MCF 10A (cell line): ENCODE measurements at regions not wholly inside any gene's neighbourhood (a gene's known extent, or its start where the extent isn't known, plus 50 kb on each side); places are given as distances from the start of the nearest gene placed in this dataset.

Source experiments
- BruUV-seq: library from RNA; stranded (reverse); fragments of 400-500 nt; replicated peaks from 2 replicates; lab custom pipeline; 2021; lab: Mats Ljungman, UMichigan
- CTCF ChIA-PET: fragments of 300-600 bp; sonication (Branson Sonifier 250); formaldehyde crosslinking; extraction: SDS; loops from one replicate; lab custom pipeline; 2021; ENCODE audit warnings: antibody characterized with exemption, inconsistent platforms; lab: Yijun Ruan, JAX
- POLR2A ChIA-PET: fragments of 300-600, 350-650 bp; sonication (Branson Sonifier 250); formaldehyde crosslinking; extraction: SDS; loops from one replicate; lab custom pipeline; 2020; ENCODE audit warnings: antibody characterized with exemption, inconsistent platforms; lab: Yijun Ruan, JAX
- DNase-seq: peaks from one replicate; pipeline ENCODE4 v3.0.0-alpha.2; 2018; ENCODE audit not compliant: unreplicated experiment
- H3K27ac Mint-ChIP-seq: one replicate; pipeline ENCODE4 v1.8.0; 2022; ENCODE audit warnings: mild to moderate bottlenecking, low read depth, mixed read lengths; ENCODE audit not compliant: unreplicated experiment
- H3K27me3 Mint-ChIP-seq: one replicate; pipeline ENCODE4 v1.8.0; 2022; ENCODE audit warnings: mixed read lengths; ENCODE audit not compliant: insufficient read depth, unreplicated experiment
- H3K36me3 Mint-ChIP-seq: one replicate; pipeline ENCODE4 v1.8.0; 2022; ENCODE audit warnings: mild to moderate bottlenecking, moderate library complexity, mixed read lengths; ENCODE audit not compliant: insufficient read depth, unreplicated experiment
- H3K4me1 Mint-ChIP-seq: one replicate; pipeline ENCODE4 v1.8.0; 2022; ENCODE audit warnings: mixed read lengths; ENCODE audit not compliant: insufficient read depth, unreplicated experiment
- H3K4me3 Mint-ChIP-seq: one replicate; pipeline ENCODE4 v1.8.0; 2022; ENCODE audit warnings: mild to moderate bottlenecking, moderate library complexity, mixed read lengths; ENCODE audit not compliant: unreplicated experiment
- H3K9me3 Mint-ChIP-seq: one replicate; pipeline ENCODE4 v1.8.0; 2022; ENCODE audit warnings: mixed read lengths; ENCODE audit not compliant: unreplicated experiment
- intact Hi-C: fragments of 100-400 bp; cut with micrococcal nuclease; formaldehyde crosslinking; loops from 2 replicates; pipeline ENCODE4 v1.14.1; 2022
- TF ChIP-seq, protein P1 (sequence below): fragments of 200-600 bp; IDR thresholded peaks from one replicate; pipeline ENCODE4 v1.8.0; 2022; ENCODE audit warnings: antibody characterized with exemption, mild to moderate bottlenecking; ENCODE audit not compliant: unreplicated experiment

DNA sequence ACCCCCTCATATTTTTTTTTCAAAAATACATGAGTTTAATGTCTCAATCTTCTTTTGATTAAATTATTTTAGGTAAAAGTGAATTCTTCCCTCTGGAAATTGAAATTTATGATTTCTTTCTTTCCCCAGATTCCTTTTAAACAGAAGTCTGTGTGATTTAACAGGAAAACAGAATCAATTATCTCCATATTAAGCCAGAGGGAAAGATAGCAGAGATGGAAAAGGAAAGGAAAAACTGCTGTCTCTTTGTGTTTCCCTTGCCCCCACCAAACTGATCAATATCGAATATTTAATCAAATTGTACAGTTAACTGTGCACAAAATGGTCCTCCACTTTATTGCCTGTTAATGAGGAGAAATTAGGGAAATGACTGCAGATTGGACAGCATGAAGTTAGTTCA lies 203.5 kb upstream of the NECTIN3 start:
- no peaks in the 10 kb centered on the region for H3K27me3 Mint-ChIP-seq
- no peak for DNase-seq
- no TSS peak for BruUV-seq
- no peak overlapping the region for H3K27ac Mint-ChIP-seq
- intact Hi-C loops, result no loop called here
- H3K4me1 Mint-ChIP-seq, result no peaks in the 10 kb centered on the region
- no peaks in the 10 kb centered on the region for H3K36me3 Mint-ChIP-seq
- CTCF ChIA-PET, result interaction anchor here (1.7 kb wide), 1 partner anchor 11 kb away, joined by 3 read pairs; no protein-coding TSS in a partner anchor
- TF ChIP-seq, protein P1, sequence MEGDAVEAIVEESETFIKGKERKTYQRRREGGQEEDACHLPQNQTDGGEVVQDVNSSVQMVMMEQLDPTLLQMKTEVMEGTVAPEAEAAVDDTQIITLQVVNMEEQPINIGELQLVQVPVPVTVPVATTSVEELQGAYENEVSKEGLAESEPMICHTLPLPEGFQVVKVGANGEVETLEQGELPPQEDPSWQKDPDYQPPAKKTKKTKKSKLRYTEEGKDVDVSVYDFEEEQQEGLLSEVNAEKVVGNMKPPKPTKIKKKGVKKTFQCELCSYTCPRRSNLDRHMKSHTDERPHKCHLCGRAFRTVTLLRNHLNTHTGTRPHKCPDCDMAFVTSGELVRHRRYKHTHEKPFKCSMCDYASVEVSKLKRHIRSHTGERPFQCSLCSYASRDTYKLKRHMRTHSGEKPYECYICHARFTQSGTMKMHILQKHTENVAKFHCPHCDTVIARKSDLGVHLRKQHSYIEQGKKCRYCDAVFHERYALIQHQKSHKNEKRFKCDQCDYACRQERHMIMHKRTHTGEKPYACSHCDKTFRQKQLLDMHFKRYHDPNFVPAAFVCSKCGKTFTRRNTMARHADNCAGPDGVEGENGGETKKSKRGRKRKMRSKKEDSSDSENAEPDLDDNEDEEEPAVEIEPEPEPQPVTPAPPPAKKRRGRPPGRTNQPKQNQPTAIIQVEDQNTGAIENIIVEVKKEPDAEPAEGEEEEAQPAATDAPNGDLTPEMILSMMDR, result no peak
- POLR2A ChIA-PET, result no interaction called here
- H3K4me3 Mint-ChIP-seq, result no peak overlapping the region
- H3K9me3 Mint-ChIP-seq, result no peaks in the 10 kb centered on the region

DNA sequence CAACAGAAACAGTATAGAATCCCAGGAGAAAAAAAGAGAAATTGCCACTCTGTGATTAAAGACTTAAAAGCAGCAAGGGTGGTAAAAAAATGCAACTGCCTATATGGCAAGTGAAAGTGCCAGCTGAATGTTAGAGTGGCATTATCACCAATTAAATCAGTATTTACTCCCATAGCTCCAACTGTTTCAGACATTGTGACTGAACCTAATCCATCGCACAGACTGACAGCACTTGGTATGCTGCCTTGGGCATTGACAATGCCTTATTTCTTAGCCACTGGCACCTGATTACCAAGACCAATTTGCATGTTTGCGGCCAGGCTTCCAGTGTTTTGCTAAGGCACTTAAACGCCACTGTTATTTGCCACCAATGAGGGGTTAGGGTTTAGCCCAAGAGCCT lies 201.9 kb upstream of the NECTIN3 start:
- TF ChIP-seq, protein P1, result no peak
- intact Hi-C loops, result no loop called here
- no TSS peak for BruUV-seq
- Mint-ChIP-seq H3K36me3 (no peaks in the 10 kb centered on the region), H3K4me1 (no peaks in the 10 kb centered on the region), H3K9me3 (no peaks in the 10 kb centered on the region), H3K4me3 (no peak overlapping the region), H3K27me3 (no peaks in the 10 kb centered on the region), H3K27ac (no peak overlapping the region)
- POLR2A ChIA-PET, result no interaction called here
- DNase-seq, result no peak
- CTCF ChIA-PET, result interaction anchor here (1.7 to 2.0 kb wide), 2 partner anchors 9 to 11 kb away, joined by 3 to 5 read pairs; no protein-coding TSS in a partner anchor

DNA sequence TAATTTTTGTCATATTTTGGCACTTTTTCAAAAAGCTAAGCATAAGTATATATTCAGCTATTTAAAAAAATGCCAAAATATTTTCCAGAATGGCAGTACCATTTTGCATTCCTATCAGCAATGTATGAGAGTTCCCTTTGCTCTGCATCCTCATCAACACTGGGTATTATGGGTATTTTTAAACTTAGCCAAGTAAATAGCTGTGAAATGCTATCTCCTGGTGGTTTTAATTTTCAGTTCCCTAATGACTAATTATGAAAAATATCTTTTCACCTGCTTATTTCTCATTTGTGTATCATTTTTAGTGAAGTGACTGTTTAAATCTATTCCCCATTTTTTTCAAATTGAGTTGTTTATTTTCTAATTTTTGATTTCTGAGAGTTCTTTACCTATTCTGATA lies 199.7 kb upstream of the NECTIN3 start:
- H3K4me1 Mint-ChIP-seq, result no peaks in the 10 kb centered on the region
- BruUV-seq, result no TSS peak
- no peaks in the 10 kb centered on the region for H3K36me3 Mint-ChIP-seq
- no peak overlapping the region for H3K27ac Mint-ChIP-seq
- no peaks in the 10 kb centered on the region for H3K27me3 Mint-ChIP-seq
- TF ChIP-seq, protein P1, result no peak
- ChIA-PET CTCF (no interaction called here), POLR2A (interaction anchor here (0.7 kb wide), 1 partner anchor 595 kb away, joined by 3 read pairs; no protein-coding TSS in a partner anchor)
- no peak overlapping the region for H3K4me3 Mint-ChIP-seq
- intact Hi-C loops, result no loop called here
- H3K9me3 Mint-ChIP-seq, result no peaks in the 10 kb centered on the region
- DNase-seq, result no peak

DNA sequence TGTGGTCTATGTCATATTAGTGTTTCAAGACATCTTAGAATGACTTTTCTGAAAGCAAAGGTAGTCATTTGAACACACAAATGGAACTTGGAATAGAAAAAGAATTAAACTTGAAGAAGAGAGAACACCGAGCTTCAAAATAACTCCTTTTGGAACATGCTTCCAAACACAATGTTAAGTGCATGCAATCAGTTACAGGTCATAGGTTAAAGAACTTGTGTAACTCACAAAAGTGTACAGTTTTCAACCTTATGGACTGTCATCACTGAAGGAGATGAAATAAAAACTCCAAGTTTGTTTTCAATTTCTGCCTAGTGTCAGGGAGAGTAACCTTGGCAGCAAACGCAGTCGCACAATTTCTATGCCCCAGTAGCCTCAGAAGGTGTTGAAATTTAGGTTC lies 192.9 kb upstream of the NECTIN3 start:
- DNase-seq, result no peak
- TF ChIP-seq, protein P1, result no peak
- no TSS peak for BruUV-seq
- no peaks in the 10 kb centered on the region for H3K27me3 Mint-ChIP-seq
- no peaks in the 10 kb centered on the region for H3K36me3 Mint-ChIP-seq
- H3K9me3 Mint-ChIP-seq, result no peaks in the 10 kb centered on the region
- CTCF ChIA-PET, result interaction anchor here (0.9 to 1.4 kb wide), 2 partner anchors 10 to 81 kb away, joined by 3 to 4 read pairs; no protein-coding TSS in a partner anchor
- POLR2A ChIA-PET, result no interaction called here
- H3K27ac Mint-ChIP-seq, result no peak overlapping the region
- no peak overlapping the region for H3K4me3 Mint-ChIP-seq
- peaks cover 10% of the 10 kb centered on the region for H3K4me1 Mint-ChIP-seq
- intact Hi-C loops, result no loop called here
